ENCODE measurements at regions not wholly inside any gene's neighbourhood (a gene's known extent, or its start where the extent isn't known, plus 50 kb on each side); places are given as distances from the start of the nearest gene placed in this dataset.

DNA sequence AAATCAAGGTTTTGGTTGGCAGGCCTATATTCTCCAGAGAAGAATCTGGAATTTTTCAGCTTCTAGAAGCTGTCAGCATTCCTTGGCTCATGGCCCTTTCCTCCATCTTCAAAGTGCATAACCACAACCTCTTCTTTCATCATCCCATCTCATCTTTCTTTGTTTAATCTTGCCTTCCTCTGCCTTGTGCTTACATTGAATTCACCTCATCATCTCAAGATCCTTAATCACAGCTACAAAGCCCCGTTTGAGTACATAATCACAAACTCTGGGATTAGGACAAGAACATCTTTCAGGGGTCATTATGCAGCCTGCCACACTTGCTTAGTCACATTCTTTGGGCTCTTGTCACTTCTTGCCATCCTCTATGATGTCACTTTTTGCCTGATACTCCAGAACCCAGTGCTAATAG lies 130.3 kb downstream of the FOXD1 start:
- ATAC-seq = no peak
- TF ChIP-seq GLIS3 (CRISPR knock-in tag; IDR thresholded peaks at IDR 0.05) = no peak
- TF ChIP-seq TCF4 (CRISPR knock-in tag; IDR thresholded peaks at IDR 0.05; ENCODE audit: borderline replicate concordance) = no peak
- TF ChIP-seq, protein P1, sequence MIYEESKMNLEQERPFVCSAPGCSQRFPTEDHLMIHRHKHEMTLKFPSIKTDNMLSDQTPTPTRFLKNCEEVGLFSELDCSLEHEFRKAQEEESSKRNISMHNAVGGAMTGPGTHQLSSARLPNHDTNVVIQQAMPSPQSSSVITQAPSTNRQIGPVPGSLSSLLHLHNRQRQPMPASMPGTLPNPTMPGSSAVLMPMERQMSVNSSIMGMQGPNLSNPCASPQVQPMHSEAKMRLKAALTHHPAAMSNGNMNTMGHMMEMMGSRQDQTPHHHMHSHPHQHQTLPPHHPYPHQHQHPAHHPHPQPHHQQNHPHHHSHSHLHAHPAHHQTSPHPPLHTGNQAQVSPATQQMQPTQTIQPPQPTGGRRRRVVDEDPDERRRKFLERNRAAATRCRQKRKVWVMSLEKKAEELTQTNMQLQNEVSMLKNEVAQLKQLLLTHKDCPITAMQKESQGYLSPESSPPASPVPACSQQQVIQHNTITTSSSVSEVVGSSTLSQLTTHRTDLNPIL (CRISPR knock-in tag; IDR thresholded peaks at IDR 0.05; ENCODE audit: low read depth) = no peak
- TF ChIP-seq, protein P2, sequence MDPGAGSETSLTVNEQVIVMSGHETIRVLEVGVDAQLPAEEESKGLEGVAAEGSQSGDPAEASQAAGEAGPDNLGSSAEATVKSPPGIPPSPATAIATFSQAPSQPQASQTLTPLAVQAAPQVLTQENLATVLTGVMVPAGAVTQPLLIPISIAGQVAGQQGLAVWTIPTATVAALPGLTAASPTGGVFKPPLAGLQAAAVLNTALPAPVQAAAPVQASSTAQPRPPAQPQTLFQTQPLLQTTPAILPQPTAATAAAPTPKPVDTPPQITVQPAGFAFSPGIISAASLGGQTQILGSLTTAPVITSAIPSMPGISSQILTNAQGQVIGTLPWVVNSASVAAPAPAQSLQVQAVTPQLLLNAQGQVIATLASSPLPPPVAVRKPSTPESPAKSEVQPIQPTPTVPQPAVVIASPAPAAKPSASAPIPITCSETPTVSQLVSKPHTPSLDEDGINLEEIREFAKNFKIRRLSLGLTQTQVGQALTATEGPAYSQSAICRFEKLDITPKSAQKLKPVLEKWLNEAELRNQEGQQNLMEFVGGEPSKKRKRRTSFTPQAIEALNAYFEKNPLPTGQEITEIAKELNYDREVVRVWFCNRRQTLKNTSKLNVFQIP (CRISPR knock-in tag; IDR thresholded peaks at IDR 0.05; ENCODE audit: borderline replicate concordance, low read depth) = no peak
- no peak for TF ChIP-seq SNAI2 (CRISPR knock-in tag; IDR thresholded peaks at IDR 0.05)

DNA sequence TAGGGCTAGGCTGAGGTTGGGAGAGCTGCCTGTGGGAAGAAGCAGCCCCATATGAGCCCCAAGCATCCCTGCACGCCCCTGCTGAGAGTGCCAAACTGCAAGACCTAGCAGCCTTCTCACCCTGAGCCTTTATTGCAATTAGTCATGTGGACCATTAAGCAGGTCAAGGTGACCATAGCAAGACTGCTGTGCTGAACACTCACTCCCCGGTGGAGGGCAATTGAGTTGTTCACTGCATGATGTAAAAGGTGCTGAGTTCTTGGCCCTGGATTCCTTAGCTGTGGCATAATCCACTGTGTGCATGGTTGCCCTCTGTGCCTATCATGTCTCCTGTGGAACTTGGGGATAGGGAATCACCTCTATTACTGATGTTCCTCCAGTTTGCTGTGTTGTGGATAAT lies 131.1 kb downstream of the FOXD1 start:
- TF ChIP-seq, protein P1 (CRISPR knock-in tag; IDR thresholded peaks at IDR 0.05; ENCODE audit: low read depth) = no peak
- TF ChIP-seq ISL1 (CRISPR knock-in tag; IDR thresholded peaks at IDR 0.05) (no peak), ARNTL (CRISPR knock-in tag; IDR thresholded peaks at IDR 0.05; ENCODE audit: borderline replicate concordance, low read depth) (no peak), ZNF565 (CRISPR knock-in tag; conservative IDR thresholded peaks at IDR 0.05; ENCODE audit: low read depth) (no peak), RARB (CRISPR knock-in tag; IDR thresholded peaks at IDR 0.05) (no peak), BACH2 (CRISPR knock-in tag; IDR thresholded peaks at IDR 0.05; ENCODE audit: borderline replicate concordance) (no peak), ZNF70 (CRISPR knock-in tag; IDR thresholded peaks at IDR 0.05) (no peak), ZNF8 (CRISPR knock-in tag; IDR thresholded peaks at IDR 0.05) (no peak), TOX (CRISPR knock-in tag; IDR thresholded peaks at IDR 0.05; ENCODE audit: borderline replicate concordance) (no peak), ESRRG (CRISPR knock-in tag; IDR thresholded peaks at IDR 0.05) (no peak), ZFP3 (CRISPR knock-in tag; IDR thresholded peaks at IDR 0.05) (no peak), SNAI2 (CRISPR knock-in tag; IDR thresholded peaks at IDR 0.05) (no peak), TCF4 (CRISPR knock-in tag; IDR thresholded peaks at IDR 0.05; ENCODE audit: borderline replicate concordance) (no peak), PPARA (CRISPR knock-in tag; IDR thresholded peaks at IDR 0.05; ENCODE audit: borderline replicate concordance) (no peak), CSDC2 (CRISPR knock-in tag; IDR thresholded peaks at IDR 0.05) (no peak), ZC3H10 (CRISPR knock-in tag; IDR thresholded peaks at IDR 0.05) (no peak)
- TF ChIP-seq, protein P3, sequence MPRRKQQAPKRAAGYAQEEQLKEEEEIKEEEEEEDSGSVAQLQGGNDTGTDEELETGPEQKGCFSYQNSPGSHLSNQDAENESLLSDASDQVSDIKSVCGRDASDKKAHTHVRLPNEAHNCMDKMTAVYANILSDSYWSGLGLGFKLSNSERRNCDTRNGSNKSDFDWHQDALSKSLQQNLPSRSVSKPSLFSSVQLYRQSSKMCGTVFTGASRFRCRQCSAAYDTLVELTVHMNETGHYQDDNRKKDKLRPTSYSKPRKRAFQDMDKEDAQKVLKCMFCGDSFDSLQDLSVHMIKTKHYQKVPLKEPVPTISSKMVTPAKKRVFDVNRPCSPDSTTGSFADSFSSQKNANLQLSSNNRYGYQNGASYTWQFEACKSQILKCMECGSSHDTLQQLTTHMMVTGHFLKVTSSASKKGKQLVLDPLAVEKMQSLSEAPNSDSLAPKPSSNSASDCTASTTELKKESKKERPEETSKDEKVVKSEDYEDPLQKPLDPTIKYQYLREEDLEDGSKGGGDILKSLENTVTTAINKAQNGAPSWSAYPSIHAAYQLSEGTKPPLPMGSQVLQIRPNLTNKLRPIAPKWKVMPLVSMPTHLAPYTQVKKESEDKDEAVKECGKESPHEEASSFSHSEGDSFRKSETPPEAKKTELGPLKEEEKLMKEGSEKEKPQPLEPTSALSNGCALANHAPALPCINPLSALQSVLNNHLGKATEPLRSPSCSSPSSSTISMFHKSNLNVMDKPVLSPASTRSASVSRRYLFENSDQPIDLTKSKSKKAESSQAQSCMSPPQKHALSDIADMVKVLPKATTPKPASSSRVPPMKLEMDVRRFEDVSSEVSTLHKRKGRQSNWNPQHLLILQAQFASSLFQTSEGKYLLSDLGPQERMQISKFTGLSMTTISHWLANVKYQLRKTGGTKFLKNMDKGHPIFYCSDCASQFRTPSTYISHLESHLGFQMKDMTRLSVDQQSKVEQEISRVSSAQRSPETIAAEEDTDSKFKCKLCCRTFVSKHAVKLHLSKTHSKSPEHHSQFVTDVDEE (CRISPR knock-in tag; IDR thresholded peaks at IDR 0.05) = no peak
- TF ChIP-seq, protein P2 (CRISPR knock-in tag; IDR thresholded peaks at IDR 0.05; ENCODE audit: borderline replicate concordance, low read depth) = no peak
- TF ChIP-seq, protein P4, sequence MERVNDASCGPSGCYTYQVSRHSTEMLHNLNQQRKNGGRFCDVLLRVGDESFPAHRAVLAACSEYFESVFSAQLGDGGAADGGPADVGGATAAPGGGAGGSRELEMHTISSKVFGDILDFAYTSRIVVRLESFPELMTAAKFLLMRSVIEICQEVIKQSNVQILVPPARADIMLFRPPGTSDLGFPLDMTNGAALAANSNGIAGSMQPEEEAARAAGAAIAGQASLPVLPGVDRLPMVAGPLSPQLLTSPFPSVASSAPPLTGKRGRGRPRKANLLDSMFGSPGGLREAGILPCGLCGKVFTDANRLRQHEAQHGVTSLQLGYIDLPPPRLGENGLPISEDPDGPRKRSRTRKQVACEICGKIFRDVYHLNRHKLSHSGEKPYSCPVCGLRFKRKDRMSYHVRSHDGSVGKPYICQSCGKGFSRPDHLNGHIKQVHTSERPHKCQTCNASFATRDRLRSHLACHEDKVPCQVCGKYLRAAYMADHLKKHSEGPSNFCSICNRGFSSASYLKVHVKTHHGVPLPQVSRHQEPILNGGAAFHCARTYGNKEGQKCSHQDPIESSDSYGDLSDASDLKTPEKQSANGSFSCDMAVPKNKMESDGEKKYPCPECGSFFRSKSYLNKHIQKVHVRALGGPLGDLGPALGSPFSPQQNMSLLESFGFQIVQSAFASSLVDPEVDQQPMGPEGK (CRISPR knock-in tag; IDR thresholded peaks at IDR 0.05; ENCODE audit: borderline replicate concordance) = no peak
- no peak for ATAC-seq
